Gastrocnemius medialis (tissue), 4 donors: ENCODE measurements at regions not wholly inside any gene's neighbourhood (a gene's known extent, or its start where the extent isn't known, plus 50 kb on each side); places are given as distances from the start of the nearest gene placed in this dataset.
"Not testable (repeated sequence)": the region's sequence is repeated elsewhere in the genome, so short reads cannot be mapped to it uniquely, and the experiment has no call there.

Experiments used
- POLR2A ChIP-seq, 2 donors: fragments of 450-650 bp; IDR thresholded peaks; one replicate each; pipeline ENCODE4 v1.6.1; 2017; ENCODE audit warnings: antibody characterized with exemption in 2 of 2, mild to moderate bottlenecking in 2 of 2, moderate library complexity in 2 of 2
- TF ChIP-seq, protein P1 (sequence below), 5 experiments: fragments of 450-650 bp in 3 of 5; fragments of 200-600 bp in 2 of 5; sonication (generic) in 2 of 5; IDR thresholded peaks in 4 of 5; conservative IDR thresholded peaks in 1 of 5; 1 replicate in 4 of 5; 2 replicates in 1 of 5; pipeline ENCODE4 v1.5.1; 2016 to 2019; ENCODE audit warnings: antibody characterized with exemption in 5 of 5, mild to moderate bottlenecking in 3 of 5, moderate library complexity in 3 of 5

DNA sequence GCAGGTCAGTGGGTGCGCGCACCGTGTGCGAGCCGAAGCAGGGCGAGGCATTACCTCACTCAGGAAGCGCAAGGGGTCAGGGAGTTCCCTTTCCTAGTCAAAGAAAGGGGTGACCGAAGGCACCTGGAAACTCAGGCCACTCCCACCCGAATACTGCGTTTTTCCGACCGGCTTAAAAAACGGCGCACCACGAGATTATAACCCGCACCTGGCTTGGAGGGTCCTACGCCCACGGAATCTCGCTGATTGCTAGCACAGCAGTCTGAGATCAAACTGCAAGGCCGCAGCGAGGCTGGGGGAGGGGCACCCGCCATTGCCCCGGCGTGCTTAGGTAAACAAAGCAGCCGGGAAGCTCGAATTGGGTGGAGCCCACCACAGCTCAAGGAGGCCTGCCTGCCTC lies 216.2 kb downstream of the TMEM161B start:
- TF ChIP-seq, protein P1, sequence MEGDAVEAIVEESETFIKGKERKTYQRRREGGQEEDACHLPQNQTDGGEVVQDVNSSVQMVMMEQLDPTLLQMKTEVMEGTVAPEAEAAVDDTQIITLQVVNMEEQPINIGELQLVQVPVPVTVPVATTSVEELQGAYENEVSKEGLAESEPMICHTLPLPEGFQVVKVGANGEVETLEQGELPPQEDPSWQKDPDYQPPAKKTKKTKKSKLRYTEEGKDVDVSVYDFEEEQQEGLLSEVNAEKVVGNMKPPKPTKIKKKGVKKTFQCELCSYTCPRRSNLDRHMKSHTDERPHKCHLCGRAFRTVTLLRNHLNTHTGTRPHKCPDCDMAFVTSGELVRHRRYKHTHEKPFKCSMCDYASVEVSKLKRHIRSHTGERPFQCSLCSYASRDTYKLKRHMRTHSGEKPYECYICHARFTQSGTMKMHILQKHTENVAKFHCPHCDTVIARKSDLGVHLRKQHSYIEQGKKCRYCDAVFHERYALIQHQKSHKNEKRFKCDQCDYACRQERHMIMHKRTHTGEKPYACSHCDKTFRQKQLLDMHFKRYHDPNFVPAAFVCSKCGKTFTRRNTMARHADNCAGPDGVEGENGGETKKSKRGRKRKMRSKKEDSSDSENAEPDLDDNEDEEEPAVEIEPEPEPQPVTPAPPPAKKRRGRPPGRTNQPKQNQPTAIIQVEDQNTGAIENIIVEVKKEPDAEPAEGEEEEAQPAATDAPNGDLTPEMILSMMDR (IDR thresholded peaks at IDR 0.05 in 4 of 5, conservative IDR thresholded peaks at IDR 0.05 in 1 of 5): not testable (repeated sequence)
- TF ChIP-seq POLR2A (IDR thresholded peaks at IDR 0.05): not testable (repeated sequence)
